HG03025 (cell line): ENCODE measurements at regions not wholly inside any gene's neighbourhood (a gene's known extent, or its start where the extent isn't known, plus 50 kb on each side); places are given as distances from the start of the nearest gene placed in this dataset.

Source experiments
- ATAC-seq: cut with Tn5 transposase; IDR thresholded peaks from one replicate; pipeline ENCODE4 v1.9.1; 2021; ENCODE audit warnings: mild to moderate bottlenecking, moderate library complexity; ENCODE audit not compliant: unreplicated experiment, low FRiP score

- no peak for ATAC-seq
Measured at GRCh38 chr2:43171789-43172188, 54.6 kb downstream of the ZFP36L2 start.

GRCh38 chr2:43170405-43171105 lies 55.9 kb downstream of the ZFP36L2 start:
- ATAC-seq, result no peak

GRCh38 chr2:43169987-43170386 lies 56.4 kb downstream of the ZFP36L2 start:
- ATAC-seq, result no peak

- ATAC-seq, result peak; percentile 50
Measured at GRCh38 chr2:43169099-43169945, 57.1 kb downstream of the ZFP36L2 start.

GRCh38 chr2:43168016-43168369 lies 58.4 kb downstream of the ZFP36L2 start:
- ATAC-seq, result no peak

GRCh38 chr2:43165378-43166069 lies 60.9 kb downstream of the ZFP36L2 start:
- ATAC-seq, result no peak

GRCh38 chr2:43164686-43165085 lies 61.7 kb downstream of the ZFP36L2 start:
- no peak for ATAC-seq

- no peak for ATAC-seq
Measured at GRCh38 chr2:43163584-43164270, 62.7 kb downstream of the ZFP36L2 start.

GRCh38 chr2:43162511-43162776 lies 64.0 kb downstream of the ZFP36L2 start:
- ATAC-seq, result no peak

GRCh38 chr2:43161650-43162510 lies 64.5 kb downstream of the ZFP36L2 start:
- ATAC-seq, result no peak

- no peak for ATAC-seq
Measured at GRCh38 chr2:43160778-43161177, 65.6 kb downstream of the ZFP36L2 start.

- no peak for ATAC-seq
Measured at GRCh38 chr2:43159797-43160196, 66.6 kb downstream of the ZFP36L2 start.

- ATAC-seq, result no peak
Measured at GRCh38 chr2:43158259-43158880, 68.0 kb downstream of the ZFP36L2 start.

- no peak for ATAC-seq
Measured at GRCh38 chr2:43157506-43158246, 68.7 kb downstream of the ZFP36L2 start.

- no peak for ATAC-seq
Measured at GRCh38 chr2:43155851-43156411, 70.5 kb downstream of the ZFP36L2 start.

GRCh38 chr2:43154685-43155084 lies 71.7 kb downstream of the ZFP36L2 start:
- ATAC-seq, result no peak

- ATAC-seq, result no peak
Measured at GRCh38 chr2:43152741-43153647, 73.4 kb downstream of the ZFP36L2 start.

- ATAC-seq, result no peak
Measured at GRCh38 chr2:43152186-43152585, 74.2 kb downstream of the ZFP36L2 start.
